ENCODE measurements at regions not wholly inside any gene's neighbourhood (a gene's known extent, or its start where the extent isn't known, plus 50 kb on each side); places are given as distances from the start of the nearest gene placed in this dataset.

DNA sequence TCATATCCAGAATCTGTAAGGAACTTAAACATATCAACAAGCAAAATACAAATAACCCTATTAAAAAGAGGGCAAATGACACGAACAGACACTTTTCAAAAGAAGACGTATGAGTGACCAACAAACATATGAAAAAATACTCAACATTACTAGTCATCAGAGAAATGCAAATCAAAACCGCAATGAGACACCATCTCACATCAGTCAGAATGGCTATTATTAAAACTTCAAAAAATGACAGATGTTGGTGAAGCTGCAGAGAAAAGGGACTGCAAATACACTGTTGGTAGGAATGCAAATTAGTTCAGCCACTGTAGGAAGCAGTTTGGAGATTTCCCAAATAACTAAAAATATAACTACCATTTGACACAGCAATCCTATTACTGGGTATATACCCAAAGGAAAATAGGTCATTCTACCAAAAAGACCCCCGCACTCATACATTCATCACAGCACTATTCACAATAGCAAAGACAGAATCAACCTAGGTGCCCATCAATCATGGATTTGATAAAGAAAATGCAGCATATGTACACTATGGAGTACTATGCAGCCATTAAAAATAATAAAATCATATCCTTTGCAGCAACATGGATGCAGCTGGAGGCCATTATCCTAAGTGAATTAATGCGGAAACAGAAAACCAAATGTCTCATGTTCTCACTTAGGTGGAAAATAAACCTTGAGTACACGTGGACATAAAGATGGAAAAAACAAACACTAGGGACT is 230.1 kb upstream of the RAB4A start:
- TF ChIP-seq, protein P1, sequence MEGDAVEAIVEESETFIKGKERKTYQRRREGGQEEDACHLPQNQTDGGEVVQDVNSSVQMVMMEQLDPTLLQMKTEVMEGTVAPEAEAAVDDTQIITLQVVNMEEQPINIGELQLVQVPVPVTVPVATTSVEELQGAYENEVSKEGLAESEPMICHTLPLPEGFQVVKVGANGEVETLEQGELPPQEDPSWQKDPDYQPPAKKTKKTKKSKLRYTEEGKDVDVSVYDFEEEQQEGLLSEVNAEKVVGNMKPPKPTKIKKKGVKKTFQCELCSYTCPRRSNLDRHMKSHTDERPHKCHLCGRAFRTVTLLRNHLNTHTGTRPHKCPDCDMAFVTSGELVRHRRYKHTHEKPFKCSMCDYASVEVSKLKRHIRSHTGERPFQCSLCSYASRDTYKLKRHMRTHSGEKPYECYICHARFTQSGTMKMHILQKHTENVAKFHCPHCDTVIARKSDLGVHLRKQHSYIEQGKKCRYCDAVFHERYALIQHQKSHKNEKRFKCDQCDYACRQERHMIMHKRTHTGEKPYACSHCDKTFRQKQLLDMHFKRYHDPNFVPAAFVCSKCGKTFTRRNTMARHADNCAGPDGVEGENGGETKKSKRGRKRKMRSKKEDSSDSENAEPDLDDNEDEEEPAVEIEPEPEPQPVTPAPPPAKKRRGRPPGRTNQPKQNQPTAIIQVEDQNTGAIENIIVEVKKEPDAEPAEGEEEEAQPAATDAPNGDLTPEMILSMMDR (conservative IDR thresholded peaks at IDR 0.05; ENCODE audit: low read depth in 2 of 2) = no peak
- TF ChIP-seq POLR2AphosphoS5 (IDR thresholded peaks at IDR 0.05; ENCODE audit: low read depth) (no peak), JUNB (IDR thresholded peaks at IDR 0.05; ENCODE audit: unreplicated experiment) (no peak), CREB1 (CRISPR knock-in tag; IDR thresholded peaks at IDR 0.05; ENCODE audit: low read depth) (no peak)

Data from GM23338 (cell line).